ENCODE measurements at regions not wholly inside any gene's neighbourhood (a gene's known extent, or its start where the extent isn't known, plus 50 kb on each side); places are given as distances from the start of the nearest gene placed in this dataset.

DNA sequence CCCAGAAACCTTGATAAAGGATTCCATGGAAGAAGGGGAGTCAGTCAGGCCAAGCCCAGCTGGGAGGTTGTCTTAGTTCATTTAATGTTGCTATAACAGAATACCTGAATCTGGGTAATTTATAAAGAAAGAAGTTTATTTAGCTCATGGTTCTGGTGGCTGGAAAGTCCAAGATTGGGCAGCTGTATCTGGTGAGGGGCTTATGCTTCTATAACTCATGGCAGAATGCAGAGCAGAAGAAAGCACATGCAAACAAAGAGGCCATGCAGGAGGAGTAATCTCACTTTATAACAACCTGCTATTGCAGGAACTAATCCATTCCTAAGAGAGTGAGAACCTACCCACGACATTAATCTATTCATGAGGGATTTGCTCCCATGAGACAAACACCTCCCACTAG is 54.2 kb upstream of the ANKRD1 start:
- Histone ChIP-seq H3K4me2 (ENCODE audit: low read depth, low read length) (no peak overlapping the region), H3K27ac (ENCODE audit: low read length) (no peak overlapping the region), H3K9ac (ENCODE audit: low read length) (no peak overlapping the region), H3K4me1 (ENCODE audit: low read length) (no peaks in the 10 kb centered on the region), H3F3A (ENCODE audit: insufficient read depth, low read length) (no peaks in the 10 kb centered on the region), H3K9me3 (replicated peaks; ENCODE audit: insufficient read depth, low read length) (no peaks in the 10 kb centered on the region), H3K79me2 (ENCODE audit: low read length) (no peaks in the 10 kb centered on the region), H4K20me1 (ENCODE audit: insufficient read depth, low read length) (no peaks in the 10 kb centered on the region), H3K36me3 (replicated peaks; ENCODE audit: insufficient read depth, low read length) (no peaks in the 10 kb centered on the region), H3K9me2 (replicated peaks; ENCODE audit: insufficient read depth, low read length) (no peaks in the 10 kb centered on the region), H2AFZ (ENCODE audit: low read length) (no peak overlapping the region), H3K27me3 (replicated peaks; ENCODE audit: insufficient read depth, low read length) (no peaks in the 10 kb centered on the region), H3K4me3 (ENCODE audit: low read length) (no peak overlapping the region)
- no peak for TF ChIP-seq EZH2 (optimal IDR thresholded peaks at IDR 0.05; ENCODE audit: low read depth, low read length)
- TF ChIP-seq, protein P1, sequence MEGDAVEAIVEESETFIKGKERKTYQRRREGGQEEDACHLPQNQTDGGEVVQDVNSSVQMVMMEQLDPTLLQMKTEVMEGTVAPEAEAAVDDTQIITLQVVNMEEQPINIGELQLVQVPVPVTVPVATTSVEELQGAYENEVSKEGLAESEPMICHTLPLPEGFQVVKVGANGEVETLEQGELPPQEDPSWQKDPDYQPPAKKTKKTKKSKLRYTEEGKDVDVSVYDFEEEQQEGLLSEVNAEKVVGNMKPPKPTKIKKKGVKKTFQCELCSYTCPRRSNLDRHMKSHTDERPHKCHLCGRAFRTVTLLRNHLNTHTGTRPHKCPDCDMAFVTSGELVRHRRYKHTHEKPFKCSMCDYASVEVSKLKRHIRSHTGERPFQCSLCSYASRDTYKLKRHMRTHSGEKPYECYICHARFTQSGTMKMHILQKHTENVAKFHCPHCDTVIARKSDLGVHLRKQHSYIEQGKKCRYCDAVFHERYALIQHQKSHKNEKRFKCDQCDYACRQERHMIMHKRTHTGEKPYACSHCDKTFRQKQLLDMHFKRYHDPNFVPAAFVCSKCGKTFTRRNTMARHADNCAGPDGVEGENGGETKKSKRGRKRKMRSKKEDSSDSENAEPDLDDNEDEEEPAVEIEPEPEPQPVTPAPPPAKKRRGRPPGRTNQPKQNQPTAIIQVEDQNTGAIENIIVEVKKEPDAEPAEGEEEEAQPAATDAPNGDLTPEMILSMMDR (IDR thresholded peaks at IDR 0.05; ENCODE audit: low read length), result no peak
- DNase-seq, result no peak

- no peaks in the 10 kb centered on the region for H3K9me2 ChIP-seq (replicated peaks; ENCODE audit: insufficient read depth, low read length)
- H3K9me3 ChIP-seq (replicated peaks; ENCODE audit: insufficient read depth, low read length), result no peaks in the 10 kb centered on the region
- H4K20me1 ChIP-seq (ENCODE audit: insufficient read depth, low read length), result no peaks in the 10 kb centered on the region
- no peaks in the 10 kb centered on the region for H3K27me3 ChIP-seq (replicated peaks; ENCODE audit: insufficient read depth, low read length)
- H3K36me3 ChIP-seq (replicated peaks; ENCODE audit: insufficient read depth, low read length), result no peaks in the 10 kb centered on the region
- TF ChIP-seq EZH2 (optimal IDR thresholded peaks at IDR 0.05; ENCODE audit: low read depth, low read length), result no peak
- TF ChIP-seq, protein P1 (IDR thresholded peaks at IDR 0.05; ENCODE audit: low read length), result no peak
- no peak for TF ChIP-seq EZH2phosphoT487 (IDR thresholded peaks at IDR 0.05; ENCODE audit: low read length)
- no peak for DNase-seq
- no peak overlapping the region for H3K4me3 ChIP-seq (ENCODE audit: low read length)
- H2AFZ ChIP-seq (ENCODE audit: low read length), result no peak overlapping the region
- no peaks in the 10 kb centered on the region for H3F3A ChIP-seq (ENCODE audit: insufficient read depth, low read length)
- H3K4me2 ChIP-seq (ENCODE audit: low read depth, low read length), result no peak overlapping the region
- H3K27ac ChIP-seq (ENCODE audit: low read length), result no peak overlapping the region
- H3K4me1 ChIP-seq (ENCODE audit: low read length), result no peaks in the 10 kb centered on the region
- no peak overlapping the region for H3K9ac ChIP-seq (ENCODE audit: low read length)
- H3K79me2 ChIP-seq (ENCODE audit: low read length), result no peaks in the 10 kb centered on the region
These were observed 56.4 kb upstream of the ANKRD1 start for GRCh38 chr10:90977162-90977854.

DNA sequence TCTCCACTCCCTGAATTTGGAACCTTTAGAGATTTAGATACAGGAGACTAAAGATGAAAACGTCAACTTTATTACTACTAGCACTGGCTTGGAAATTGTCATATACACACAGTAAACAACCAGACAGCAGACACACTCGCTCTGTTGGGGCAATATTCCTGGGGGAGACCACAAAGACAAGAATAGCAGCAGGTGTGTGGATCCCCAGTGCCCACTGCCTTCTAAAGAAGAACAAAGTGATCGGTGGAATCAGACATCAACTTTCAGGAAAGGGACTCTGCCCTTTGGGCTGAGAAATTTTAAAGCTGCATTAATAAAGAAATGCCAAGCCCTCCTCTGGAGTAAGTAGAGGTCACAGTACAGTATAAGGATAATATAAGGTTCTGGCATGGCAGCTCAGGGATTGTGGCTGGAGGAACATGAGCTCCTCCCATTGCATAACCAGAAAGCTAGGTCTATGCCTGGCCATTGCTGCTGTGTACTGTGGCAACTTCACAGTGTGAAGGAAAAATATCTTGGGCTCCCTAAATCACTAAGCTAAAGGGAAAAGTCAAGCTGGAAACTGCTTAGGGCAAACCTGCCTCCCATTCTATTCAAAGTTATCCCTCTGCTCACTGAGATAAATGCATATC is 57.1 kb upstream of the ANKRD1 start:
- H3K27ac ChIP-seq (ENCODE audit: low read length), result no peak overlapping the region
- H3K4me1 ChIP-seq (ENCODE audit: low read length), result no peaks in the 10 kb centered on the region
- no peak overlapping the region for H2AFZ ChIP-seq (ENCODE audit: low read length)
- H3F3A ChIP-seq (ENCODE audit: insufficient read depth, low read length), result no peaks in the 10 kb centered on the region
- no peak overlapping the region for H3K4me3 ChIP-seq (ENCODE audit: low read length)
- no peak overlapping the region for H3K4me2 ChIP-seq (ENCODE audit: low read depth, low read length)
- H3K36me3 ChIP-seq (replicated peaks; ENCODE audit: insufficient read depth, low read length), result no peaks in the 10 kb centered on the region
- H3K9ac ChIP-seq (ENCODE audit: low read length), result no peak overlapping the region
- TF ChIP-seq EZH2 (optimal IDR thresholded peaks at IDR 0.05; ENCODE audit: low read depth, low read length), result no peak
- TF ChIP-seq EZH2phosphoT487 (IDR thresholded peaks at IDR 0.05; ENCODE audit: low read length), result no peak
- TF ChIP-seq, protein P1 (IDR thresholded peaks at IDR 0.05; ENCODE audit: low read length), result no peak
- H4K20me1 ChIP-seq (ENCODE audit: insufficient read depth, low read length), result no peaks in the 10 kb centered on the region
- no peaks in the 10 kb centered on the region for H3K9me2 ChIP-seq (replicated peaks; ENCODE audit: insufficient read depth, low read length)
- DNase-seq, result no peak
- H3K9me3 ChIP-seq (replicated peaks; ENCODE audit: insufficient read depth, low read length), result no peaks in the 10 kb centered on the region
- no peaks in the 10 kb centered on the region for H3K79me2 ChIP-seq (ENCODE audit: low read length)
- H3K27me3 ChIP-seq (replicated peaks; ENCODE audit: insufficient read depth, low read length), result no peaks in the 10 kb centered on the region
